GM03348 (cell line): ENCODE measurements at regions not wholly inside any gene's neighbourhood (a gene's known extent, or its start where the extent isn't known, plus 50 kb on each side); places are given as distances from the start of the nearest gene placed in this dataset.

Experiments
- DNase-seq: peaks from one replicate; pipeline ENCODE4 v3.0.0; 2012; ENCODE audit warnings: low spot score

GRCh38 chr20:24060851-24061590 is 72.4 kb upstream of the GGTLC1 start:
- no peak for DNase-seq

- no peak for DNase-seq
Measured at GRCh38 chr20:24059174-24059573, 70.6 kb upstream of the GGTLC1 start.

GRCh38 chr20:24056491-24056890 is 67.9 kb upstream of the GGTLC1 start:
- no peak for DNase-seq

- DNase-seq, result no peak
Measured at GRCh38 chr20:24052599-24053275, 64.2 kb upstream of the GGTLC1 start.

GRCh38 chr20:24051160-24051559 is 62.6 kb upstream of the GGTLC1 start:
- DNase-seq, result no peak

GRCh38 chr20:24050119-24050518 is 61.5 kb upstream of the GGTLC1 start:
- no peak for DNase-seq

- no peak for DNase-seq
Measured at GRCh38 chr20:24049081-24049480, 60.5 kb upstream of the GGTLC1 start.

- DNase-seq, result no peak
Measured at GRCh38 chr20:24048024-24048611, 59.5 kb upstream of the GGTLC1 start.

GRCh38 chr20:24046888-24047287 is 58.3 kb upstream of the GGTLC1 start:
- no peak for DNase-seq

GRCh38 chr20:24045621-24046318 is 57.2 kb upstream of the GGTLC1 start:
- no peak for DNase-seq

- DNase-seq, result no peak
Measured at GRCh38 chr20:24043294-24043693, 54.7 kb upstream of the GGTLC1 start.

GRCh38 chr20:24042646-24043045 is 54.1 kb upstream of the GGTLC1 start:
- no peak for DNase-seq

GRCh38 chr20:24040896-24041459 is 52.4 kb upstream of the GGTLC1 start:
- no peak for DNase-seq

- no peak for DNase-seq
Measured at GRCh38 chr20:24039196-24039595, 50.6 kb upstream of the GGTLC1 start.
